ENCODE measurements at regions not wholly inside any gene's neighbourhood (a gene's known extent, or its start where the extent isn't known, plus 50 kb on each side); places are given as distances from the start of the nearest gene placed in this dataset.

DNA sequence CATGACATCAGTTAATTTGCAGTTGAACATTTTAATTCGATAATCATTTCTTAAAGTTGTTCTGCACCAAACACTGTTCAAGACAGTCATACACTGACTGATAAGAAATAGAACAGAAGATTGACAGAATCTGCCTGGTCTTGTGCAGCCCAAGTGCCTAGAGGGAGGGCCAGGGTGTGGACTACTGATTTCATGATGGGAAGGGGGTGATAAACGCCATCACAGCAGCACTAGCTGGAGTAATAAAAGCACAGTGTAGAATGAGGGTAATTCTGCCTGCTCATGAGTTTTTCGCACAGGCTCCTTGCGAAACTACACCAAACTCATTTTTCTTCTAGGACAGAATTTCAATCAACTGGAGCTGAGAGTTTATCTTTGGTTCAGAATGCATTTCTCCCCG is 270.1 kb downstream of the ARL4A start:
- TF ChIP-seq, protein P1, sequence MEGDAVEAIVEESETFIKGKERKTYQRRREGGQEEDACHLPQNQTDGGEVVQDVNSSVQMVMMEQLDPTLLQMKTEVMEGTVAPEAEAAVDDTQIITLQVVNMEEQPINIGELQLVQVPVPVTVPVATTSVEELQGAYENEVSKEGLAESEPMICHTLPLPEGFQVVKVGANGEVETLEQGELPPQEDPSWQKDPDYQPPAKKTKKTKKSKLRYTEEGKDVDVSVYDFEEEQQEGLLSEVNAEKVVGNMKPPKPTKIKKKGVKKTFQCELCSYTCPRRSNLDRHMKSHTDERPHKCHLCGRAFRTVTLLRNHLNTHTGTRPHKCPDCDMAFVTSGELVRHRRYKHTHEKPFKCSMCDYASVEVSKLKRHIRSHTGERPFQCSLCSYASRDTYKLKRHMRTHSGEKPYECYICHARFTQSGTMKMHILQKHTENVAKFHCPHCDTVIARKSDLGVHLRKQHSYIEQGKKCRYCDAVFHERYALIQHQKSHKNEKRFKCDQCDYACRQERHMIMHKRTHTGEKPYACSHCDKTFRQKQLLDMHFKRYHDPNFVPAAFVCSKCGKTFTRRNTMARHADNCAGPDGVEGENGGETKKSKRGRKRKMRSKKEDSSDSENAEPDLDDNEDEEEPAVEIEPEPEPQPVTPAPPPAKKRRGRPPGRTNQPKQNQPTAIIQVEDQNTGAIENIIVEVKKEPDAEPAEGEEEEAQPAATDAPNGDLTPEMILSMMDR (conservative IDR thresholded peaks at IDR 0.05; ENCODE audit: low read length) = no peak
- no peak for TF ChIP-seq EZH2phosphoT487 (IDR thresholded peaks at IDR 0.05; ENCODE audit: borderline replicate concordance, low read depth, low read length)

Measured in OCI-LY7 (cell line).